ENCODE measurements at regions not wholly inside any gene's neighbourhood (a gene's known extent, or its start where the extent isn't known, plus 50 kb on each side); places are given as distances from the start of the nearest gene placed in this dataset.

GRCh38 chr21:15651172-15651571 lies 78.6 kb upstream of the USP25 start:
- TF ChIP-seq CTCF (IDR thresholded peaks at IDR 0.05) (no peak), POLR2AphosphoS5 (IDR thresholded peaks at IDR 0.05) (no peak)
